SIG-M5 treated with dmso at 0.1 percent for 504 hours (cell line): ENCODE measurements at regions not wholly inside any gene's neighbourhood (a gene's known extent, or its start where the extent isn't known, plus 50 kb on each side); places are given as distances from the start of the nearest gene placed in this dataset.
A peak's percentile ranks its signal among the peaks of the same experiment; 100 is the strongest.
"Not testable (repeated sequence)": the region's sequence is repeated elsewhere in the genome, so short reads cannot be mapped to it uniquely, and the experiment has no call there.

ENCODE experiments used
- DNase-seq: peaks from one replicate; lab custom pipeline; 2025; ENCODE audit not compliant: unreplicated experiment; lab: John Stamatoyannopoulos, UW

DNA sequence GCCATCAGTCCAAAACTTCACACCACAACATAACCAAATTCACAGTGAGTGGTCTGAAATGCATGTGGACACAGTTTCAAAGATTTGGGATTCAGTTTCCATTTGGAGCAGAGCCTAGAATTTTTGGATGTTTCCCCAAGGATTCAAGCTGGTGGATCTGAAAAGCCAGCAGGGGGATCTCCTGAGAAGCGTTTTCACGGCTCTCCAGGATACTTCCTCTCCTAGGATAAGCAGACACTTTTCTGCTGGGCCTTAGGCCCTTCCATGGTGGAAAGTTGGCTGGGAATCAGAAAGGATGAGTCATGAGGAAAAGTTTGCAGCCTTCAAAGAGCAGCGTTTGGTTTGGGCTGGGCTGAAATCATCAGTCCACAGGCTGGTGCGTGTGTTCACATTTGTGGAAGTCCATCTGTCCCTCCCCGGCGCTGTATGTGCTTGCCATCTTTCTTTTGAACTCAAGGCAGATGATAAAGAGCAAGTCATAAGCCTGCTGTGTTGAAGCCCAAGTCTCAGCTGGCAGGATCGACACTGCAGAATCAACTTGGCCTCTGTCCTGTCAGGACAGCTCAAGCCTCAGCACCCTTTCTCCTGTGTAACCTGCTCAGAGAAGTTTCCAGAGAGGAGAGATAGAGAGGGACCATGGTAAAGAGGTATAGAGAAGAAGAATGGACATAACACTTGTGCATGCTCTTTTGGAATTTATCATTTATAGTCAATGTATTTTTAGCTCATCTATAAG lies 152.6 kb upstream of the MSX2 start:
- DNase-seq, result peak; percentile 42

DNA sequence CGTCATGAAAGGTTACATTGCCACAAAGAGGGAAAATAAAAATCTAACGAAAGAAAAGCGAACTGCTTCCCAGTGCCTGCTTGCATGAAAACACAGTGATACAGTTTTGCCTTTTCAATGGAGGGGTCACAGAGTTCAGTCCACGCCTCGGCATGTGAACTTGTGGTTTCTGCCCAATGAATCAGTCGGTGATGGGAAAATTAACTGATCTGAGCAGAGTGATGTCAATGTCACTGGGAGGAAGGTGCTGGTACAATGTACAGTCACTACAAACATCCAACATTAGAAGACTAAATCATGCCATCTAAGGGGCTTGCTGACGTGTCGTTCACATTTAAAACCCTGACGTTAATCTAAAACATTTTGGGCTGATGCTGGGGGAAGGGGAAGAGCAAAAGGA lies 151.8 kb upstream of the MSX2 start:
- DNase-seq, result no peak

DNA sequence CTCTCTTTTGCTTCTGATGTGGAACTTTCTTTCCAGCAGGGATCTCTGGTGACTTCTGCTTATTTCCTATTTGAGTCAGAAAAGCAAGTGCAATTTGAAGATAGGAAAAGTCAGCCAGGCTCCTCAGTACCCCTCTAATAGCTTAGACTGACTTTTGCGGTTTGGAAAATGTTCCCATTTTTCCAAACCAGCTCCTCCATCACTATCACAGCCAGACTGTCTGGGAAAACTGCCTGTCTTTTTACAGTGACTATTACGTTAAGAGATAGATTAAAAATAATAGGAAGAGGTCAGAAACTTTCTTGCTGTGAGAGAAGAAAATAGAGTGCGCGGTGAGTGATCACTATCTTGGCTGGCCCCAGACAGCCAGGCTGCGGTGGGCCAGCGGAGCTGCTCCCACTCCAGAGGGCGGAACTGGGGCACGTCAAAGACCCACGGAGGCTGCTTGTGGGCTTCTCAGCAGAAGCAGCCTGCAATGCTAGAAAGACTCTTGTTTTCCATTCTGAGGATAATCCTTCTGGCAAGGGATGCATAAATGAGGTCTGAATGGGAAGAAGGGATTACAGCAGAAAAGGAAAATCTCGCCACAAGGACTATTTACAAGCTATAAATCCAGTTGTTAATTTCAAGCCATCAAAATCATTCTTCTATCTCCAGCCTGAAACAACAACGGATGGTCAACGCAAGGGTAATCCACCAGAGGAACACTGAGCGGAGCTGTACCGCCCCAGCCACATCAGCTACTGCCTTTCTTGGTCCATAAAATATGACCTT lies 151.0 kb upstream of the MSX2 start:
- no peak for DNase-seq

DNA sequence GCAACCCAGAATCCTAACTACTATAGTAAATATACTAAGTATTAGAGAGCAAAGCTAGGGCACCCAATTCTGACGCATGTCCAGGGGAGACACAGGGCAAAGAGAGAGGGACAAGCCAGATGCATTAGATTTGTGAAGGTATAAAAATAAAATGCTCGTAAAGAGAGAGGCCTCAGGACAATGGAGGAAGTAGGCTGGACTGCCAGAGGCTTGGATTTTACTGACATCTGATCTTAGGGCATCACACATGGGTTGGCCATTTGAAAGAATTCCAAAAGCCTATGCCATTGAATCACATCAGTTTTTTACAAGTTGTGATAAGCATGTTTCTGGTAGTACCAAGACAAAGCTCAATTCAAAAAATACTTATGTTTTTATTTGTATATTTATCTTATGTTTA lies 149.3 kb upstream of the MSX2 start:
- no peak for DNase-seq

DNA sequence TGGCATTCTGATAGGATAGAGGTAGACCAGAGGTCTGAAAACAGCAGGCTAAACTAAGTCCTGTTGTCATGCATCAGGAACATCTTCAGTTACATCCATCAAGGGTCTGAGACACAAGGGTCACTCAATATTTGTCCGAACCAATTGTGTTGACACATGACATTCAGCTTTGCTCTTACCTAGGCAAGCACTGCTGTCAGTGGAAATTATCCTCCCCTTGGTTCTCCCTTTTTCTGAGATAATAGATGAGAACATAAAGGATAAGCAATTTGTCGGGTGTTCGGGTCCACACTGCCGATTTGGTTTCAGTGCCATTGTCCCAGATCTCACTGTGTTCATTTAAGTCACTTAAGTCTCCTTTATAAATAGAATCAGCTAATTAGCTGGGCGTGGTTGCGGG lies 148.3 kb upstream of the MSX2 start:
- DNase-seq, result no peak

DNA sequence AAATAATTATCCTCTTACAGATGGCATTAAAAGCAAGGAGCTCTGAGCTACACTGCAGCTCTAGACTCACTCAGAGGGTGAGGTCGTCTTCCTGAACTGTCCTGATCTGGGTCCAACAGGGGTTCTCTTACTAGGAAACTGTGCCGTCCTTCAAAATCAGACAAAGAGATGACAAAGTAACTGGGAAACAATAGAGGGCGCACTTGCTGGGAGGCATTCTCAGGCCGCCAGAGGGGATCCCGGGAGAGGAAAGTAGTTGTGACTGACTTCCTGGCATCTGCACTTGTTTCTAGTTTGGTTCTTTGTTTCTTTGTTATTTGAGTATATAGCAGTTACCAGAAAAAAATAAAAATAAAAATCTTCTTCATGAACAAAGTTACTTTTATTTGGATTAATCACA lies 142.9 kb upstream of the MSX2 start:
- DNase-seq, result no peak

DNA sequence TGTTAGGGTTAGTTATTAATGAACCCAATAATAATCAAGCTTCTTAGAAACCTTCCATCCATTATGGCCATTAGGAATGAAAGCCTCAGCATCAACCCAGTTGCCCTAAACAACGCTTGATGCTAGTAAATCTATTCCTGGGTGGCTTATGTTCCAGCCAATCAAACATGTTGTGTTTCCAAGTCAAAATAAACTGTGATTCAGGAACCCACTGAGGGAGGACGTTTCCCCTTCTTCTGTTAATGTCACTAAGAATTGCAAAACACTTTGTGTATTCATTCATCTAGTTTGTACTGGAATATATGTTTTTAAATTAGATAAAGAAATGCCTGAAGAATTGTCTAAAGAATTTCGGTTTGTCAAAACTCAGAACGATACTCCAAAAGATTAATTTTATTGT lies 142.5 kb upstream of the MSX2 start:
- DNase-seq, result no peak

DNA sequence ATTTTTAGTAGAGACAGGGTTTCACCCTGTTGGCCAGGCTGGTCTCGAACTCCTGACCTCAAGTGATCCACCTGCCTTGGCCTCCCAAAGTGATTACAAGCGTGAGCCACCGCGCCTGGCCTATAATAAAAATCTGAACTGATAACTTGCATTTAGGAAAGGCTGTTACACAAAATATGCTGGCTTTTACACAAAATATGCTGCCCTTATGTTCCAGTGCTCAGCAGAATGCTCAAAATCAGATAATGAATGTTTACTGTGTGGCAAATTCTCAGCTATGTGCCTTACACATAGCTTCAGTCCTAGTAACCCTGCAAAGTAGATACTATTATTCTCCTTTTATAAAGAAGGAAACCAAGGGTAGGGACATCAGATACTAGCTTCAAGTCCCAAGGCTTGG lies 141.3 kb upstream of the MSX2 start:
- DNase-seq, result no peak

DNA sequence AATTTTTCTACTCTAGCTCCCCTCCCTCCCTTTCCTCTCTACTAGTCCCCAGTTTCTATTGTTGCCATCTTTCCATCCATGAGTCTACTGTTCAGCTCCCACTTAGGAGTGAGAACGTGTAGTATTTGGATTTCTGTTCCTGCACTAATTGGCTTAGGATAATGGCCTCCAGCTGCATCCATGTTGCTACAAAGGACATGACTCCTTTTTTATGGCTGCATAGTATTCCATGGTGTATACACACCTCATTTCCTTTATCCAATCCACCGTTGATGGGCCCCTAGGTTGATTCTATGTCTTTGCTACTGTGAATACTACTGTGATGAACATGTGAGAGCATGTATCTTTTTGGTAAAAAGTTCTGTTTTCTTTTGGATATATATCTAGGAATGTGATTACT lies 138.9 kb upstream of the MSX2 start:
- no peak for DNase-seq

DNA sequence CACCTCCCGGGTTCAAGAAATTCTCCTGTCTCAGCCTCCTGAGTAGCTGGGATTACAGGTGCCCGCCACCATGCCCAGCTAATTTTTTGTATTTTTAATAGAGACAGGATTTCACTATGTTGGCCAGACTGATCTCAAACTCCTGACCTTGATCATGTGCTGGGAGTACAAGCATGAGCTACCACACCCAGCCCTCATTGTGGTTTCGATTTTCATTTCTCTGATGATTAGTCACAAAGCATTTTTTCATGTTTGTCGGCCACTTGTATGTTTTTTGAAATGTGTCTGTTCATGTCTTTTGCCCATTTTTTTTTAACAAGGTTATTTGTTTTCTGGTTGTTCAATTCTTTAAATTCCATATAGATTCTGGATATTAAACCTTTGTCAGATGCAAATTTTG lies 138.2 kb upstream of the MSX2 start:
- DNase-seq, result not testable (repeated sequence)

DNA sequence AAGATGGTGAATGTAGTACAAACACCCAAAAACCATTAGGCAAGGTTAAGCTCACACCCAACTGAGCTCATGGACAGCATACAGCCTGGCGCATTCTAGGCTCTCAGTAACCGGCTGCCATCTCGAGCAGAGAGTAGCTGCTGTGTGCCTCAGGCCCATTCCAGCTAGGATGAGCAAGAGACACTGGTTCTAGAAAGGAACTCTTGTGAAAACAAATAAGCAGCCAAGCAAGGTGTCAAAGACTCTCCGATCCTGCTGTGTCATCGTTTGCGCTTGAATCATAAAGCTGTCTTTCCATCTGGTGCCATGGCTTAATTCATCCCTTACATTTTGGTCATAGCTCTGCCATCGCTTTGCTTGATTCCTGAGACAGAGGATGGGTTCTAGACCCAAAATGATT lies 135.4 kb upstream of the MSX2 start:
- DNase-seq, result no peak

DNA sequence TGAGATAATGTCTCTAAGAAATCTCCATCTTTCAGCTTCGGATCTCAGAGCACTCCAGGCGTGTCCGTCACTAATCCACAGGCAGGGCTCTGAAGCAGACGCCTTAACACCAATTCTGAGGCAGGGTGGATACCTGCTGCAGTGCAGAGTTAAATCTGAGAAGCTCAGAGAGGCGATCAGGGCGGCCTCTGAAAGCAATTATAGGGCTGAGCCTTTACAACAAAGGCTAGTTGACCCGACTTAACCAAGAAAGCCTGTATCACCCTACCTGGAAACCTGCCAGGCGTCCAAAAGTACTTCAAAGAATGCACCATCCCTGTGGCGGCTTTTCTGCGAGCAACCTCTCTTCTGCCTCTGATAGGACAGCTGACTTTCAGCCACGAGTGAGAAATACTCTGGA lies 134.8 kb upstream of the MSX2 start:
- no peak for DNase-seq

DNA sequence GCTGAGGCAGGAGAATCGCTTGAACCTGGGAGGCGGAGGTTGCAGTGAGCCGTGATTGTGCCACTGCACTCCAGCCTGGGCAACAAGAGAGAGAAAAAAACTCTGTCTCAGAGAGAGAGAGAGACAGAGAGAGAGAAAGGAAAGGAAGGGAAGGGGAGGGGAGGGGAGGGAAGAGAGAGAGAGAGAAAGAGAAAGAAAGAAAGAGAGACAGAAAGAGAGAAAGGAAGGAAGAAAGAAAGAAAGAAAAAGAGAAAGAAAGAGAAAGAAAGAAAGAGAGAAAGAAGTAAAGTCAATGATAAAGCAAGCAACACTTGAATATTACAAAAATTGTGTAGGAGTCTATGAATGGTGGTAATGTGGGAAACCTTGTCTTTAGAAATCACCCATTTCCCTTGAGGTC lies 133.6 kb upstream of the MSX2 start:
- DNase-seq, result no peak

DNA sequence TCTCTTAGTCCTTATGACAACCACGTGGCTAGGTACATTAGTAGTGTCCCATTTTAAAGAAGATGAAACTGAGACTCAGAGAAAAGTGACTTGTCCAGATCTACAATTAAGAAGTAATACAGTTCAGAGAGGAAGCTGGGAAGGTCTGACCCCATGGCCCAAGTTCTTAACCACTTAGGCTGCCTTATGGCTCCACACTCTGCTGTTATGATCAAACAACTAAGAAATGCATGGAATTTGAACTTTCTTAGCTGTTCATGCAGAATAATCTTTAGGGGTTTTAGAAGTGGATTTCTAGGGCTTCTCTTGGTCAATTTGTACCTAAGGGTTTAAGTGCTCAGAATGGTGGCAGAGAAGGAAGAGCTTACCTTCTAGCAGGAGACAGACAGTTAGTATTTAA lies 128.0 kb upstream of the MSX2 start:
- DNase-seq, result no peak

DNA sequence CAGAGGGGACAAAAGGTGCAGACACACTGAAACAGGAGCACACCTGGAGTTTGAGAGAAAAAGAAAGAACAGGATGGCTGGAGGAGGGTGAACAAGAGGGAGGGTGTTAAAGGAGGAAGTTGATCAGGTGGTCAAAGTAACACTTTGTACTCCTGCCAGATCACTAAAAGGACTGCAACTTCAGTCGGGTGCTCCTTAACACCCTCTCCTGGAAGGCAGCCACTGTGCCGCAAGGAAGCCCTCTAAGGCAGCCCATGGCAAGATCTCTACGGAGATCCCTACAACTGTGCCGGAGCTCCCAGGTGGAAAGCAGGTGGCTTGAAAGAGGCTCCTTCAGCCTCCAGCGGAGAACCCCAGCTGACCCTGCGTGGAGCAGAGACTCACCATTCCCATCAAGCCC lies 124.4 kb upstream of the MSX2 start:
- DNase-seq, result no peak

DNA sequence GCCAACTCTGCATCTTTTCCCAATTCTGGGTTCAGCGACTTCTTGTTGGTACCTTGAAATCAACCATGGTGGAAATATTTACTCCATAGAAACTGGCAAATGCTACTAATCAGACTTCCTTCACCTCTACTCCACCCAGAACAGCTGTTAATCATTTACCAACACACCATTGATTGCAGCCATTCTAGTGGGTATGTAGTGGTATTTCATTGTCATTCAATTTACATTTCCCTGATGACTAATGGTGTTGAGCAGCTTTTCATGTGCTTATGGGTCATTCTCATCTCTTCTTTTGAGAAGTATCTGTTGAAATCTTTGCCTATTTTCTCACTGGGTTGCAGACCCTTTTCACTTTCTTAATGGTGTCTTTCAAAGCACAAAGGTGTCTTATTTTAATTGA lies 122.4 kb upstream of the MSX2 start:
- no peak for DNase-seq

DNA sequence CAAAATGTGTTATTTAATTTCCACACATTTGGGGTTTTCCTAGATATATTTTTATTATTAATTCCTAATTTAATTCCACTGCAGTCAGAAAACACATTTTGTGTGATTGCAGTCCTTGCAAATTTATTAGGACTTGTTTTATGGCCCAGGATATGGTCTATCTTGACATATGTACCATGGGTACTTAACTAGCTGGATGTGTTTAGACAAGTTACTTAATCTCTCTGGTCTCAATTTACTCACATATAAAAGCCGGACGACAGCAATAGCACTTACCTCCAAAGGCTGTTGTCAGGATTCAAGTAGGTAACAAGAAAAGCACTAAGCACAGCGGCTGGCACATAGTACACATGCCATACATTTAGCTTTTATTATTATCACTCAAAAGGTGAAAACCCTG lies 118.2 kb upstream of the MSX2 start:
- no peak for DNase-seq

DNA sequence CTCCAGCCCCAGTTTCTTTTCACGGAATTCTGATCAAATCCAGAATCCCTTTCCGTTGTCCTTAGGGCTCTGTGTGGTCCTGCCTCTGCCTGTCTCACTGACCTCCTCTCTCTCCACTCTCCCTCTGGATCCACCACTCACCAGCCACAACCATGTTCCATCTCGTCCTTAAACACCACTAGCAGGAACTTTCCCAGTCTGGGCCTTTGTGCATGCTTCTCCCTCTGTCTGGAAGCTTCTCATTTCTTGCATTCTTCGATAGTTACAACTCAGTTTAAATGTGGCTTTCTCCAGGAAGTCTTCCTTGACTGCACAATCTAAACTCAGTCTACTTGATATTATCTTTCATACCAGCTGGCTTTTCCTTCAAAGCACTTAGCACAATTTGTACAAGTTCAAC lies 117.7 kb upstream of the MSX2 start:
- no peak for DNase-seq

DNA sequence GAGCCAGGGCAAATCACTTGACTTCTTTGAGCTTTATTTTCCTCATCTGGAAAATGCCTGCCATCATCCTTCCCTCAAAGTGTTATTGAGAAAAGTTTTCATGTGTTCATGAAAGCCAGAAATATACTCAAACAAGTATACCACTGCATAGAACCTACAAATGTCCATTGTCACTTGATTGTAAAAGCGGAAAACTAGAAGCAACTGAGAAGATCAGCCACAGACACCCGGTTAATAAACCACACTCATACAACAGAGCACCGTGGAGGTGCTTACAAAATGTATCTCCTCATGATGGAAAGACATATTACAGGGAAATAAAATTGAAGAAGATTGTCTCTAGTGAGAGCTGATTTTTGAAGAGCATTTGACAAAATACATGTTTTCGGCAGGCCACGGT lies 117.2 kb upstream of the MSX2 start:
- DNase-seq, result no peak

DNA sequence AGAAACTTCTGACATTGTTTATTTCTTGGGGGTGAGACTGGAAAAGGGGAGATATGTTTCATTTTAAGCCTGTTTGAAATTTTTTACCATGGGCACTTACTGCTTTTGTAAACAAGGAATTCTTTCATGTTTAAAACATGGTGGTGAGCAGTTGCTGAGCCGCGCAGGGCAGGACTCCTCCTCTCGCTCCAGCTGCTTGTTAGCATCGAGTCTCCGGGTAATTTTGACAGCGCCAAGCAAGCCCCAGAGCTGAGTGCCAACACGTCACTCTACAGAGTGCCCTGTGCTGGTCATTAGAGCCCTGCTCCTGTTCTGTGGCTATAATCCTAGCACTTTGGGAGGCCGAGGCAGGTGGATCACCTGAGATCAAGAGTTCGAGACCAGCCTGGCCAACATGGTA lies 116.5 kb upstream of the MSX2 start:
- no peak for DNase-seq

DNA sequence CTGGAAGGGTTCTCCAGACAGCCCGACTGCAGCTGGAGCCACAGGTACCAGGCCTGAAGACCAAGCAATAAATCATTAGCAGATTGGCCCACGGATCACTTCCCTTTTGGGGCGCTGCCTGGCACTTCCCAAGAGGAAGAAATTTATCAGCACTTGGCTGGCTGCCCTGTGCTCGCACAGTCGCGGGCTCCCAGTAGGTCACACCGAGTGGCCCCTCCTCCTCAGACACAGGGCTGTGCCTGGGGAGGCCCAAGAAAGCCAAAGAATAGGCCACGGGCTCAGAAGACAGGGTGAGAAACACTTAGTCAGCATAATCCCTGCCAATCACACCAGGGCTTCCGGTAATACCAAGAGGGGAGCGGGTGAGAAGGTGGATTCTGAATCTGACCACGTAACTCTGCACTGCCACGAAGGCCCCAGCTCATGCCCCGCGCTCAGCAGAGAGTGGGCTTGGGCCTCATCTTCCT lies 115.7 kb upstream of the MSX2 start:
- peak; percentile 19 for DNase-seq

DNA sequence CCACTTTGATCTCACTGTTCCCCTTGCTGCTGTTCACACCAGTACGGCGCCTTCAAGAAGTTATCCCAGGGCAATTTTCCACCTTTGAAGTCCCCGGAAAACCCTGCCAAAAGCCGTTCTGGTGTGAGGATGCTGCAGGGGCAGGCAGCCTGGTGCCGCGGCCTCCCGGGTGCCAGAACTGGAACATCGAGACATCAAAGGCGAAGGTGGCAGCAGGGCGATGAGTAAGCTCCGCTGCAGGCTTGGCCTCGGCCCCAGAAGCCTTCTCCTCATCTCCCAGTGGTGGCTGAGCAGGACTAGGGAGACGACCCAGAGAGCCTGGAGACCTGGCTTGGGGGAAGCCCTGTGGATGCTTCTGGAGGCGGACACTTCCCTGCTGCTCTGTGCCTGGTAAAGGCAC lies 115.3 kb upstream of the MSX2 start:
- DNase-seq, result no peak

DNA sequence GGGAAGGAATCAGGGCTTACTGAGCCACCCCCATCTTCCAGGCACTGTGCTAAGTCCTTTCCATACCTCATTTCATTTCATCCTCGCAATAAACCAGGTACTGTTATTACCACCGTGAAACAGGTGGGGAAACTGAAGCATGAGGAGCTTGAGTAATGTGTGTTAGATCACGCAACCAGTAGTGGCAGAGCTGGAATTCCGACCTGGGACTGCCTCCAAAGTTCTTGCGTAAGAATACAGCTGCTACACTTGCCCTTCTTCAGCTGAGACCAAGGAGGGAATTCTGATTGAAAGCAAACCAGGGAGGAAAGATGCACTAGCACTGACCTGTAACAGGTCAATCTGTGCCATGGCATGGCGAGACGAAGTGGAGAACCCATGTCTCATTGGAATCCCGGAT lies 113.4 kb upstream of the MSX2 start:
- peak; percentile 21 for DNase-seq
